Omental fat pad (tissue), 3 donors: ENCODE measurements at regions not wholly inside any gene's neighbourhood (a gene's known extent, or its start where the extent isn't known, plus 50 kb on each side); places are given as distances from the start of the nearest gene placed in this dataset.
A peak's percentile ranks its signal among the peaks of the same experiment; 100 is the strongest.

Experiments used
- ATAC-seq: fragments of 150-250 bp; one replicate; pipeline ENCODE4 v1.9.1; 2016; ENCODE audit warnings: mild to moderate bottlenecking, moderate library complexity; ENCODE audit not compliant: low FRiP score
- DNase-seq: peaks from one replicate; pipeline ENCODE4 v3.0.0-alpha.2; 2019; ENCODE audit warnings: low spot score
- CTCF ChIP-seq, 3 donors: fragments of 450-650 bp; IDR thresholded peaks; one replicate each; pipeline ENCODE4 v1.5.1; 2016 to 2017; ENCODE audit warnings: antibody characterized with exemption in 3 of 3, mild to moderate bottlenecking in 3 of 3, moderate library complexity in 2 of 3

GRCh38 chr7:41039386-41039953, 663.4 kb downstream of the INHBA start:
- no peak for DNase-seq
- no peak for ATAC-seq
- no peak for TF ChIP-seq CTCF (IDR thresholded peaks at IDR 0.05)

- ATAC-seq (peak; percentile 48), DNase-seq (no peak)
- no peak for TF ChIP-seq CTCF (IDR thresholded peaks at IDR 0.05)
These were observed 664.7 kb downstream of the INHBA start for GRCh38 chr7:41038211-41038610.

DNA sequence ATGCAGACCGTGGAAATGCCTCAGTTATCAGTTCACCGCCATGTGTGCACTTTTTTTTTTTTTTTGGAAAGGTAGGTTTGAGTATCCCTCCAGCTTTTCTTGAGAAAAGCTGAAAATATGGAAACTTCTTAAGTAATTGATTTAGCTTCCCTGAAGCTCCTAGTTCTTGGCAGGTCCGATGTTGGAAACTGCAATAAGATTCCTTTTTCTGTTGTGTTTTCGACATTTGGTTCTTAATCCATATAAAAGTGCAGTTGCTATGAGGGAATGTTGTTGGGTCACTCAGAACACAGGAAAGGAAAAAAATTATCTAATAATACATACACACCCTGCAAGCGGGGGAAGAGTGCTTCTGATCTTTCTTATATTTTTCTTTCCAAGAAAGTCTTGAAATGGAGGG, 665.2 kb downstream of the INHBA start:
- ATAC-seq = no peak
- TF ChIP-seq CTCF (IDR thresholded peaks at IDR 0.05) = no peak
- no peak for DNase-seq

GRCh38 chr7:41035794-41036193, 667.1 kb downstream of the INHBA start:
- no peak for TF ChIP-seq CTCF (IDR thresholded peaks at IDR 0.05)
- ATAC-seq (no peak), DNase-seq (no peak)

GRCh38 chr7:41033500-41033899, 669.4 kb downstream of the INHBA start:
- ATAC-seq (no peak), DNase-seq (no peak)
- TF ChIP-seq CTCF (IDR thresholded peaks at IDR 0.05) = no peak

- ATAC-seq (no peak), DNase-seq (no peak)
- no peak for TF ChIP-seq CTCF (IDR thresholded peaks at IDR 0.05)
These were observed 672.2 kb downstream of the INHBA start for GRCh38 chr7:41030673-41031072.

DNA sequence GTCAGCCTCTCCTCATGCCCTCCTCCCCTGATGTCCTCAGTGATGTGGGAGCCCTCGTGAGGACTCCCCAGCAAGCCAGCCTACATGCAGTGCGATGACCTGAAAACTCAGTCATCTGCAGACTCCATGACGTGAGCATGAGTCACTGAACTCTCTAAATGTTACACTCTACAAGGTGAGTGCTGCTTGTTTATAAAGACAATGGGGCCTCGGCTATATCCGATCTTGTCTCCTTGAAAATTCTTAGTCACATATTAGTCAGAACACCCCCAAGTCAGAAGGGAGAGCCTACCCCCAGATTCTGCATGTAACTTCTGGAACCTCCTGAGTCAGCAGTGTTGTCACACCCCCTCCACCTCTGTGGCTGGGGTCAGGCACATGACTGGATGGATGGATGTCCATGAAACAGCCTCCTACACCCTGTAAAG, 673.8 kb downstream of the INHBA start:
- ATAC-seq (peak; percentile 60), DNase-seq (no peak)
- TF ChIP-seq CTCF (IDR thresholded peaks at IDR 0.05) = no peak
